Endothelial cell of umbilical vein (primary cell): ENCODE measurements at regions not wholly inside any gene's neighbourhood (a gene's known extent, or its start where the extent isn't known, plus 50 kb on each side); places are given as distances from the start of the nearest gene placed in this dataset.

Source experiments
- EZH2 ChIP-seq: IDR thresholded peaks from 2 replicates; pipeline ENCODE4 v1.6.1; 2012; ENCODE audit warnings: borderline replicate concordance, low read depth, mild to moderate bottlenecking, moderate library complexity, low read length, inconsistent platforms; ENCODE audit not compliant: severe bottlenecking
- MYC ChIP-seq: IDR thresholded peaks from one replicate; pipeline ENCODE4 v1.6.1; 2011; ENCODE audit warnings: mild to moderate bottlenecking, low read depth, low read length
- POLR2A ChIP-seq: IDR thresholded peaks from 2 replicates; pipeline ENCODE4 v1.6.1; 2012; ENCODE audit warnings: low read depth, mild to moderate bottlenecking, control low read depth, low read length
- TF ChIP-seq, protein P1 (sequence below), 2 donors: IDR thresholded peaks; 1 replicate in 1 of 2; 2 replicates in 1 of 2; pipeline ENCODE4 v1.5.1; 2011; ENCODE audit warnings: low read length in 2 of 2, mild to moderate bottlenecking in 2 of 2, moderate library complexity in 2 of 2, control low read depth in 1 of 2, inconsistent platforms in 1 of 2, low read depth in 1 of 2; ENCODE audit not compliant: insufficient read depth in 1 of 2; ENCODE audit errors: extremely low read depth in 1 of 2
- TF ChIP-seq, protein P2 (sequence below): IDR thresholded peaks from 2 replicates; pipeline ENCODE4 v1.6.1; 2011; ENCODE audit not compliant: insufficient read depth, insufficient read length

GRCh38 chr1:181179987-181180365 lies 91.5 kb downstream of the IER5 start:
- TF ChIP-seq, protein P1, sequence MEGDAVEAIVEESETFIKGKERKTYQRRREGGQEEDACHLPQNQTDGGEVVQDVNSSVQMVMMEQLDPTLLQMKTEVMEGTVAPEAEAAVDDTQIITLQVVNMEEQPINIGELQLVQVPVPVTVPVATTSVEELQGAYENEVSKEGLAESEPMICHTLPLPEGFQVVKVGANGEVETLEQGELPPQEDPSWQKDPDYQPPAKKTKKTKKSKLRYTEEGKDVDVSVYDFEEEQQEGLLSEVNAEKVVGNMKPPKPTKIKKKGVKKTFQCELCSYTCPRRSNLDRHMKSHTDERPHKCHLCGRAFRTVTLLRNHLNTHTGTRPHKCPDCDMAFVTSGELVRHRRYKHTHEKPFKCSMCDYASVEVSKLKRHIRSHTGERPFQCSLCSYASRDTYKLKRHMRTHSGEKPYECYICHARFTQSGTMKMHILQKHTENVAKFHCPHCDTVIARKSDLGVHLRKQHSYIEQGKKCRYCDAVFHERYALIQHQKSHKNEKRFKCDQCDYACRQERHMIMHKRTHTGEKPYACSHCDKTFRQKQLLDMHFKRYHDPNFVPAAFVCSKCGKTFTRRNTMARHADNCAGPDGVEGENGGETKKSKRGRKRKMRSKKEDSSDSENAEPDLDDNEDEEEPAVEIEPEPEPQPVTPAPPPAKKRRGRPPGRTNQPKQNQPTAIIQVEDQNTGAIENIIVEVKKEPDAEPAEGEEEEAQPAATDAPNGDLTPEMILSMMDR (IDR thresholded peaks at IDR 0.05; ENCODE audit: extremely low read depth in 1 of 2, insufficient read depth in 1 of 2, low read depth in 1 of 2, low read length in 2 of 2): no peak
- no peak for TF ChIP-seq POLR2A
- TF ChIP-seq EZH2: no peak
- TF ChIP-seq MYC: no peak
- TF ChIP-seq, protein P2, sequence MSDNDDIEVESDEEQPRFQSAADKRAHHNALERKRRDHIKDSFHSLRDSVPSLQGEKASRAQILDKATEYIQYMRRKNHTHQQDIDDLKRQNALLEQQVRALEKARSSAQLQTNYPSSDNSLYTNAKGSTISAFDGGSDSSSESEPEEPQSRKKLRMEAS: no peak
